Lower leg skin (tissue), 3 donors: ENCODE measurements at regions not wholly inside any gene's neighbourhood (a gene's known extent, or its start where the extent isn't known, plus 50 kb on each side); places are given as distances from the start of the nearest gene placed in this dataset.

Experiments
- POLR2A ChIP-seq, 2 donors: fragments of 450-650 bp; IDR thresholded peaks; one replicate each; pipeline ENCODE4 v1.6.1; 2016 to 2017; ENCODE audit warnings: antibody characterized with exemption in 2 of 2, mild to moderate bottlenecking in 1 of 2, moderate library complexity in 1 of 2
- TF ChIP-seq, protein P1 (sequence below), 3 donors: fragments of 450-650 bp; IDR thresholded peaks; one replicate each; pipeline ENCODE4 v1.5.1; 2016; ENCODE audit warnings: antibody characterized with exemption in 3 of 3, mild to moderate bottlenecking in 3 of 3, moderate library complexity in 2 of 3

GRCh38 chr3:164879201-164879600 is 199.1 kb downstream of the SI start:
- TF ChIP-seq, protein P1, sequence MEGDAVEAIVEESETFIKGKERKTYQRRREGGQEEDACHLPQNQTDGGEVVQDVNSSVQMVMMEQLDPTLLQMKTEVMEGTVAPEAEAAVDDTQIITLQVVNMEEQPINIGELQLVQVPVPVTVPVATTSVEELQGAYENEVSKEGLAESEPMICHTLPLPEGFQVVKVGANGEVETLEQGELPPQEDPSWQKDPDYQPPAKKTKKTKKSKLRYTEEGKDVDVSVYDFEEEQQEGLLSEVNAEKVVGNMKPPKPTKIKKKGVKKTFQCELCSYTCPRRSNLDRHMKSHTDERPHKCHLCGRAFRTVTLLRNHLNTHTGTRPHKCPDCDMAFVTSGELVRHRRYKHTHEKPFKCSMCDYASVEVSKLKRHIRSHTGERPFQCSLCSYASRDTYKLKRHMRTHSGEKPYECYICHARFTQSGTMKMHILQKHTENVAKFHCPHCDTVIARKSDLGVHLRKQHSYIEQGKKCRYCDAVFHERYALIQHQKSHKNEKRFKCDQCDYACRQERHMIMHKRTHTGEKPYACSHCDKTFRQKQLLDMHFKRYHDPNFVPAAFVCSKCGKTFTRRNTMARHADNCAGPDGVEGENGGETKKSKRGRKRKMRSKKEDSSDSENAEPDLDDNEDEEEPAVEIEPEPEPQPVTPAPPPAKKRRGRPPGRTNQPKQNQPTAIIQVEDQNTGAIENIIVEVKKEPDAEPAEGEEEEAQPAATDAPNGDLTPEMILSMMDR (IDR thresholded peaks at IDR 0.05): no peak
- no peak for TF ChIP-seq POLR2A (IDR thresholded peaks at IDR 0.05)
